Kidney epithelial cell (primary cell): ENCODE measurements at regions not wholly inside any gene's neighbourhood (a gene's known extent, or its start where the extent isn't known, plus 50 kb on each side); places are given as distances from the start of the nearest gene placed in this dataset.

Source experiments
- DNase-seq: peaks from one replicate; pipeline ENCODE4 v3.0.0-alpha.2; 2010; ENCODE audit warnings: low read depth
- H3K27me3 ChIP-seq: 2 replicates; pipeline ENCODE4 v1.6.0; 2011; ENCODE audit warnings: low read length; ENCODE audit not compliant: control insufficient read depth, insufficient read depth
- H3K36me3 ChIP-seq: 2 replicates; pipeline ENCODE4 v1.5.1; 2011; ENCODE audit warnings: low read length; ENCODE audit not compliant: control insufficient read depth, insufficient read depth
- H3K4me3 ChIP-seq: 2 replicates; pipeline ENCODE4 v1.5.1; 2011; ENCODE audit warnings: low read depth, mild to moderate bottlenecking, control low read depth, low read length
- CTCF ChIP-seq: IDR thresholded peaks from 2 replicates; pipeline ENCODE4 v1.5.1; 2011; ENCODE audit warnings: mild to moderate bottlenecking, moderate library complexity, low read length, control low read depth, inconsistent platforms; ENCODE audit not compliant: insufficient read depth, poor library complexity, severe bottlenecking

GRCh38 chr22:34122042-34122441 is 201.8 kb upstream of the LARGE1 start:
- no peak overlapping the region for H3K4me3 ChIP-seq
- H3K36me3 ChIP-seq, result no peaks in the 10 kb centered on the region
- no peak for TF ChIP-seq CTCF
- no peak for DNase-seq
- no peaks in the 10 kb centered on the region for H3K27me3 ChIP-seq

- no peak for TF ChIP-seq CTCF
- DNase-seq, result no peak
- no peak overlapping the region for H3K4me3 ChIP-seq
- no peaks in the 10 kb centered on the region for H3K36me3 ChIP-seq
- H3K27me3 ChIP-seq, result no peaks in the 10 kb centered on the region
Observed at GRCh38 chr22:34129691-34130486, 209.6 kb upstream of the LARGE1 start.

GRCh38 chr22:34135749-34136148 is 215.5 kb upstream of the LARGE1 start:
- TF ChIP-seq CTCF, result no peak

GRCh38 chr22:34150023-34150422 is 229.7 kb upstream of the LARGE1 start:
- no peak for TF ChIP-seq CTCF
- H3K4me3 ChIP-seq, result no peak overlapping the region
- no peak for DNase-seq

More at GRCh38 chr22:34135749-34136148, 215.5 kb upstream of the LARGE1 start:
- no peak for DNase-seq
- no peaks in the 10 kb centered on the region for H3K27me3 ChIP-seq
- H3K36me3 ChIP-seq, result no peaks in the 10 kb centered on the region
- H3K4me3 ChIP-seq, result no peak overlapping the region

GRCh38 chr22:34159491-34159890 is 239.2 kb upstream of the LARGE1 start:
- no peak for TF ChIP-seq CTCF
- H3K4me3 ChIP-seq, result no peak overlapping the region
- no peak for DNase-seq
- no peaks in the 10 kb centered on the region for H3K36me3 ChIP-seq
- no peaks in the 10 kb centered on the region for H3K27me3 ChIP-seq

More at GRCh38 chr22:34150023-34150422, 229.7 kb upstream of the LARGE1 start:
- Histone ChIP-seq H3K36me3 (no peaks in the 10 kb centered on the region), H3K27me3 (no peaks in the 10 kb centered on the region)

GRCh38 chr22:34160141-34160783 is 240.0 kb upstream of the LARGE1 start:
- no peaks in the 10 kb centered on the region for H3K27me3 ChIP-seq
- DNase-seq, result no peak
- H3K4me3 ChIP-seq, result no peak overlapping the region
- no peaks in the 10 kb centered on the region for H3K36me3 ChIP-seq
- no peak for TF ChIP-seq CTCF
